Fibroblast of lung (primary cell): ENCODE measurements at regions not wholly inside any gene's neighbourhood (a gene's known extent, or its start where the extent isn't known, plus 50 kb on each side); places are given as distances from the start of the nearest gene placed in this dataset.
A peak's percentile ranks its signal among the peaks of the same experiment; 100 is the strongest.

Experiments
- DNase-seq, 2 donors: peaks; one replicate each; pipeline versions ENCODE4 v3.0.0 to v3.0.0-alpha.2; 2010; ENCODE audit warnings: low read depth in 2 of 2
- H2AFZ ChIP-seq: 2 replicates; pipeline ENCODE4 v1.5.1; 2012; ENCODE audit warnings: low read length, control low read depth, inconsistent platforms
- H3K27ac ChIP-seq: 2 replicates; pipeline ENCODE4 v1.5.1; 2011; ENCODE audit warnings: low read length, control low read depth; ENCODE audit not compliant: insufficient read depth
- H3K27me3 ChIP-seq: 2 replicates; pipeline ENCODE4 v1.5.1; 2011; ENCODE audit warnings: mild to moderate bottlenecking, low read length; ENCODE audit not compliant: control insufficient read depth, insufficient read depth
- H3K36me3 ChIP-seq: 2 replicates; pipeline ENCODE4 v1.5.1; 2011; ENCODE audit warnings: low read length; ENCODE audit not compliant: control insufficient read depth, insufficient read depth
- H3K4me1 ChIP-seq: 2 replicates; pipeline ENCODE4 v1.5.1; 2011; ENCODE audit warnings: low read length; ENCODE audit not compliant: control insufficient read depth, insufficient read depth; ENCODE audit errors: extremely low read depth
- H3K4me2 ChIP-seq: 2 replicates; pipeline ENCODE4 v1.5.1; 2011; ENCODE audit warnings: low read length, control low read depth; ENCODE audit not compliant: insufficient read depth; ENCODE audit errors: extremely low read depth
- H3K4me3 ChIP-seq, 4 experiments: fragments of 200-600 bp in 1 of 4; sonication (generic) in 1 of 4; replicated peaks in 1 of 4; 2 replicates each; pipeline ENCODE4 v1.5.1; 2011 to 2016; ENCODE audit warnings: low read length in 4 of 4, low read depth in 3 of 4, mild to moderate bottlenecking in 3 of 4, control low read depth in 2 of 4, inconsistent platforms in 1 of 4, mixed read lengths in 1 of 4; ENCODE audit not compliant: insufficient read depth in 1 of 4; ENCODE audit errors: control extremely low read depth in 1 of 4
- H3K79me2 ChIP-seq: 2 replicates; pipeline ENCODE4 v1.5.1; 2012; ENCODE audit warnings: mild to moderate bottlenecking, low read length, inconsistent platforms; ENCODE audit not compliant: control insufficient read depth, insufficient read depth
- H3K9ac ChIP-seq: 2 replicates; pipeline ENCODE4 v1.5.1; 2011; ENCODE audit warnings: mild to moderate bottlenecking, low read length, control low read depth; ENCODE audit not compliant: insufficient read depth
- H3K9me3 ChIP-seq: 2 replicates; pipeline ENCODE4 v1.5.1; 2012; ENCODE audit warnings: low read depth, low read length; ENCODE audit not compliant: control insufficient read depth, insufficient read depth
- H4K20me1 ChIP-seq: 2 replicates; pipeline ENCODE4 v1.5.1; 2011; ENCODE audit warnings: low read length; ENCODE audit not compliant: control insufficient read depth, insufficient read depth; ENCODE audit errors: extremely low read depth
- CTCF ChIP-seq, 2 donors: IDR thresholded peaks in 1 of 2; conservative IDR thresholded peaks in 1 of 2; 1 replicate in 1 of 2; 2 replicates in 1 of 2; pipeline ENCODE4 v1.5.1; 2011 to 2012; ENCODE audit warnings: low read length in 2 of 2, control low read depth in 1 of 2, inconsistent platforms in 1 of 2, low read depth in 1 of 2, mild to moderate bottlenecking in 1 of 2
- EZH2 ChIP-seq: IDR thresholded peaks from 2 replicates; pipeline ENCODE4 v1.5.1; 2012; ENCODE audit warnings: low read length, control low read depth, mild to moderate bottlenecking; ENCODE audit errors: missing control alignments

- no peak for TF ChIP-seq CTCF (conservative IDR thresholded peaks at IDR 0.05 in 1 of 2, IDR thresholded peaks at IDR 0.05 in 1 of 2; ENCODE audit: low read depth in 1 of 2, low read length in 2 of 2)
- TF ChIP-seq EZH2, result no peak
These were observed 66.1 kb downstream of the TANC2 start for GRCh38 chr17:63032142-63032541.

GRCh38 chr17:63033142-63033541 is 67.1 kb downstream of the TANC2 start:
- Histone ChIP-seq H3K27me3 (no peaks in the 10 kb centered on the region), H2AFZ (no peak overlapping the region), H4K20me1 (no peaks in the 10 kb centered on the region), H3K4me2 (no peak overlapping the region), H3K79me2 (peaks cover 4% of the 10 kb centered on the region), H3K9ac (no peak overlapping the region), H3K27ac (no peak overlapping the region), H3K36me3 (no peaks in the 10 kb centered on the region), H3K4me3 (no peak overlapping the region), H3K9me3 (no peaks in the 10 kb centered on the region), H3K4me1 (no peaks in the 10 kb centered on the region)
- peak in 1 of 2 donors; percentile 19 for DNase-seq
- TF ChIP-seq EZH2, result no peak

More at GRCh38 chr17:63032142-63032541, 66.1 kb downstream of the TANC2 start:
- H3K79me2 ChIP-seq, result peaks cover 4% of the 10 kb centered on the region
- H3K27me3 ChIP-seq, result no peaks in the 10 kb centered on the region
- no peak for DNase-seq
- no peak overlapping the region for H3K27ac ChIP-seq
- H3K4me3 ChIP-seq, result no peak overlapping the region
- no peak overlapping the region for H3K4me2 ChIP-seq
- H2AFZ ChIP-seq, result no peak overlapping the region
- no peaks in the 10 kb centered on the region for H3K36me3 ChIP-seq
- no peaks in the 10 kb centered on the region for H4K20me1 ChIP-seq
- no peak overlapping the region for H3K9ac ChIP-seq
- H3K4me1 ChIP-seq, result no peaks in the 10 kb centered on the region
- H3K9me3 ChIP-seq, result no peaks in the 10 kb centered on the region

GRCh38 chr17:63035271-63035670 is 69.2 kb downstream of the TANC2 start:
- H3K9ac ChIP-seq, result no peak overlapping the region
- no peak overlapping the region for H3K4me2 ChIP-seq
- H4K20me1 ChIP-seq, result no peaks in the 10 kb centered on the region
- H3K27me3 ChIP-seq, result no peaks in the 10 kb centered on the region
- H3K4me1 ChIP-seq, result no peaks in the 10 kb centered on the region
- peaks cover 7% of the 10 kb centered on the region for H3K79me2 ChIP-seq
- no peak overlapping the region for H3K4me3 ChIP-seq
- H3K27ac ChIP-seq, result no peak overlapping the region
- H3K36me3 ChIP-seq, result no peaks in the 10 kb centered on the region
- H3K9me3 ChIP-seq, result no peaks in the 10 kb centered on the region
- no peak for TF ChIP-seq CTCF (conservative IDR thresholded peaks at IDR 0.05 in 1 of 2, IDR thresholded peaks at IDR 0.05 in 1 of 2; ENCODE audit: low read depth in 1 of 2, low read length in 2 of 2)
- TF ChIP-seq EZH2, result no peak
- peak; percentile 85 for DNase-seq
- H2AFZ ChIP-seq, result no peak overlapping the region
